AG04450 (cell line): ENCODE measurements at regions not wholly inside any gene's neighbourhood (a gene's known extent, or its start where the extent isn't known, plus 50 kb on each side); places are given as distances from the start of the nearest gene placed in this dataset.

Source experiments
- CTCF ChIA-PET: fragments of 300-600, 350-600 bp; formaldehyde crosslinking; extraction: SDS; loops from one replicate; lab custom pipeline; 2022; ENCODE audit warnings: antibody characterized with exemption, inconsistent platforms; lab: Charles Lee
- POLR2A ChIA-PET: fragments of 350-600 bp; formaldehyde crosslinking; extraction: SDS; loops from one replicate; lab custom pipeline; 2021; ENCODE audit warnings: antibody characterized with exemption, inconsistent platforms; lab: Yijun Ruan, JAX
- DNase-seq: peaks from one replicate; pipeline ENCODE4 v3.0.0-alpha.2; 2011; ENCODE audit warnings: low read depth, low spot score
- H3K27ac ChIP-seq: one replicate; pipeline ENCODE4 v1.5.1; 2012; ENCODE audit warnings: low read depth, low read length, control low read depth
- H3K27me3 ChIP-seq: one replicate; pipeline ENCODE4 v1.6.0; 2012; ENCODE audit warnings: low read length; ENCODE audit not compliant: control insufficient read depth, insufficient read depth
- H3K4me3 ChIP-seq: 2 replicates; pipeline ENCODE4 v1.5.1; 2011; ENCODE audit warnings: mild to moderate bottlenecking, low read depth, low read length, control low read depth
- H3K9me3 ChIP-seq: 2 replicates; pipeline ENCODE4 v1.5.1; 2012; ENCODE audit warnings: low read length; ENCODE audit not compliant: control insufficient read depth, insufficient read depth
- CTCF ChIP-seq: IDR thresholded peaks from 2 replicates; pipeline ENCODE4 v1.5.1; 2011; ENCODE audit warnings: low read depth, low read length, control low read depth, inconsistent platforms

- TF ChIP-seq CTCF: no peak
- POLR2A ChIA-PET: no interaction called here
These were observed 210.0 kb upstream of the ACVR2A start for GRCh38 chr2:147634826-147635225.

GRCh38 chr2:147632198-147632597 is 212.6 kb upstream of the ACVR2A start:
- DNase-seq: no peak
- TF ChIP-seq CTCF: no peak
- Histone ChIP-seq H3K27me3 (no peaks in the 10 kb centered on the region), H3K27ac (no peak overlapping the region), H3K4me3 (no peak overlapping the region), H3K9me3 (no peaks in the 10 kb centered on the region)
- POLR2A ChIA-PET: no interaction called here
- CTCF ChIA-PET: no interaction called here

More at GRCh38 chr2:147634826-147635225, 210.0 kb upstream of the ACVR2A start:
- H3K4me3 ChIP-seq: no peak overlapping the region
- H3K27me3 ChIP-seq: no peaks in the 10 kb centered on the region
- no peak overlapping the region for H3K27ac ChIP-seq
- no peaks in the 10 kb centered on the region for H3K9me3 ChIP-seq
- DNase-seq: no peak
- CTCF ChIA-PET: no interaction called here

GRCh38 chr2:147631294-147631693 is 213.5 kb upstream of the ACVR2A start:
- TF ChIP-seq CTCF: no peak
- ChIA-PET CTCF (no interaction called here), POLR2A (no interaction called here)
- Histone ChIP-seq H3K9me3 (no peaks in the 10 kb centered on the region), H3K4me3 (no peak overlapping the region), H3K27ac (no peak overlapping the region), H3K27me3 (no peaks in the 10 kb centered on the region)
- DNase-seq: no peak

GRCh38 chr2:147630585-147630984 is 214.2 kb upstream of the ACVR2A start:
- ChIA-PET POLR2A (no interaction called here), CTCF (no interaction called here)
- H3K27me3 ChIP-seq: no peaks in the 10 kb centered on the region
- H3K27ac ChIP-seq: no peak overlapping the region
- H3K4me3 ChIP-seq: no peak overlapping the region
- no peaks in the 10 kb centered on the region for H3K9me3 ChIP-seq
- TF ChIP-seq CTCF: no peak
- no peak for DNase-seq

- H3K27me3 ChIP-seq: no peaks in the 10 kb centered on the region
- ChIA-PET CTCF (no interaction called here), POLR2A (no interaction called here)
- TF ChIP-seq CTCF: no peak
- H3K4me3 ChIP-seq: no peak overlapping the region
- no peaks in the 10 kb centered on the region for H3K9me3 ChIP-seq
- DNase-seq: no peak
- H3K27ac ChIP-seq: no peak overlapping the region
These were observed 215.8 kb upstream of the ACVR2A start for GRCh38 chr2:147628971-147629421.
